GM12892 (cell line): ENCODE measurements at regions not wholly inside any gene's neighbourhood (a gene's known extent, or its start where the extent isn't known, plus 50 kb on each side); places are given as distances from the start of the nearest gene placed in this dataset.

ENCODE experiments used
- POLR2A ChIP-seq: IDR thresholded peaks from 2 replicates; pipeline ENCODE4 v1.6.1; 2011; ENCODE audit warnings: low read depth, low read length, control low read depth
- POLR2AphosphoS5 ChIP-seq: IDR thresholded peaks from 2 replicates; pipeline ENCODE4 v1.6.1; 2011; ENCODE audit warnings: low read depth, low read length, control low read depth
- TAF1 ChIP-seq: IDR thresholded peaks from 2 replicates; pipeline ENCODE4 v1.6.1; 2011; ENCODE audit warnings: low read depth, mild to moderate bottlenecking, control low read depth, low read length, borderline replicate concordance

- TF ChIP-seq POLR2A (no peak), POLR2AphosphoS5 (no peak), TAF1 (no peak)
Measured at GRCh38 chr3:74265069-74265468, 349.4 kb downstream of the CNTN3 start.
